ENCODE measurements at regions not wholly inside any gene's neighbourhood (a gene's known extent, or its start where the extent isn't known, plus 50 kb on each side); places are given as distances from the start of the nearest gene placed in this dataset.
"Not testable (repeated sequence)": the region's sequence is repeated elsewhere in the genome, so short reads cannot be mapped to it uniquely, and the experiment has no call there.

- no peak for DNase-seq (ENCODE audit: low spot score)
Observed at GRCh38 chr13:76012091-76012721, 376.1 kb downstream of the LMO7 start.

- DNase-seq (ENCODE audit: low spot score) = no peak
Observed at GRCh38 chr13:76009267-76009890, 373.2 kb downstream of the LMO7 start.

GRCh38 chr13:76004416-76004815 is 368.3 kb downstream of the LMO7 start:
- DNase-seq (ENCODE audit: low spot score) = no peak

- no peak for DNase-seq (ENCODE audit: low spot score)
Observed at GRCh38 chr13:76000131-76000530, 364.0 kb downstream of the LMO7 start.

- DNase-seq (ENCODE audit: low spot score) = no peak
Observed at GRCh38 chr13:75996582-75996981, 360.5 kb downstream of the LMO7 start.

- no peak for DNase-seq (ENCODE audit: low spot score)
Observed at GRCh38 chr13:75995966-75996365, 359.8 kb downstream of the LMO7 start.

- no peak for DNase-seq (ENCODE audit: low spot score)
Observed at GRCh38 chr13:75993823-75994222, 357.7 kb downstream of the LMO7 start.

- DNase-seq (ENCODE audit: low spot score) = no peak
Observed at GRCh38 chr13:75993241-75993640, 357.1 kb downstream of the LMO7 start.

- DNase-seq (ENCODE audit: low spot score) = no peak
Observed at GRCh38 chr13:75986818-75987217, 350.7 kb downstream of the LMO7 start.

GRCh38 chr13:75985132-75985531 is 349.0 kb downstream of the LMO7 start:
- no peak for DNase-seq (ENCODE audit: low spot score)

- no peak for DNase-seq (ENCODE audit: low spot score)
Observed at GRCh38 chr13:75978818-75979217, 342.7 kb downstream of the LMO7 start.

- no peak for DNase-seq (ENCODE audit: low spot score)
Observed at GRCh38 chr13:75968103-75968838, 332.1 kb downstream of the LMO7 start.

- no peak for DNase-seq (ENCODE audit: low spot score)
Observed at GRCh38 chr13:75963302-75963701, 327.2 kb downstream of the LMO7 start.

GRCh38 chr13:75961911-75962310 is 325.8 kb downstream of the LMO7 start:
- DNase-seq (ENCODE audit: low spot score) = no peak

- DNase-seq (ENCODE audit: low spot score) = no peak
Observed at GRCh38 chr13:75960538-75960994, 324.4 kb downstream of the LMO7 start.

GRCh38 chr13:75959861-75960481 is 323.8 kb downstream of the LMO7 start:
- no peak for DNase-seq (ENCODE audit: low spot score)

GRCh38 chr13:75953589-75953988 is 317.5 kb downstream of the LMO7 start:
- DNase-seq (ENCODE audit: low spot score) = not testable (repeated sequence)

- DNase-seq (ENCODE audit: low spot score) = no peak
Observed at GRCh38 chr13:75947448-75947847, 311.3 kb downstream of the LMO7 start.

GRCh38 chr13:75946536-75947284 is 310.6 kb downstream of the LMO7 start:
- DNase-seq (ENCODE audit: low spot score) = no peak

- DNase-seq (ENCODE audit: low spot score) = no peak
Observed at GRCh38 chr13:75945841-75946482, 309.8 kb downstream of the LMO7 start.

GRCh38 chr13:75938811-75939560 is 302.9 kb downstream of the LMO7 start:
- no peak for DNase-seq (ENCODE audit: low spot score)
